ENCODE measurements at regions not wholly inside any gene's neighbourhood (a gene's known extent, or its start where the extent isn't known, plus 50 kb on each side); places are given as distances from the start of the nearest gene placed in this dataset.

- TF ChIP-seq POLR2A (IDR thresholded peaks at IDR 0.05; ENCODE audit: extremely low read depth, insufficient read length) (no peak), CTCF (IDR thresholded peaks at IDR 0.05; ENCODE audit: low read depth, low read length) (no peak)
These were observed 496.4 kb downstream of the SETD4 start for GRCh38 chr21:35563885-35564451.
